GM10266 (cell line): ENCODE measurements at regions not wholly inside any gene's neighbourhood (a gene's known extent, or its start where the extent isn't known, plus 50 kb on each side); places are given as distances from the start of the nearest gene placed in this dataset.

Experiments
- DNase-seq: peaks from one replicate; pipeline ENCODE4 v3.0.0; 2012; ENCODE audit errors: extremely low spot score
- CTCF ChIP-seq: IDR thresholded peaks from 2 replicates; pipeline ENCODE4 v1.5.1; 2012; ENCODE audit warnings: mild to moderate bottlenecking, low read depth; ENCODE audit not compliant: control insufficient read depth, insufficient read depth; ENCODE audit errors: missing control alignments

GRCh38 chr2:736939-737338 lies 59.7 kb upstream of the TMEM18 start:
- no peak for TF ChIP-seq CTCF
- DNase-seq = no peak

GRCh38 chr2:735670-736218 lies 58.5 kb upstream of the TMEM18 start:
- peak; percentile 46 for DNase-seq
- no peak for TF ChIP-seq CTCF

GRCh38 chr2:734496-734895 lies 57.3 kb upstream of the TMEM18 start:
- TF ChIP-seq CTCF = no peak
- no peak for DNase-seq

- no peak for TF ChIP-seq CTCF
- DNase-seq = no peak
Measured at GRCh38 chr2:733495-733894, 56.3 kb upstream of the TMEM18 start.

GRCh38 chr2:733001-733400 lies 55.8 kb upstream of the TMEM18 start:
- TF ChIP-seq CTCF = no peak
- DNase-seq = no peak

- peak; percentile 45 for DNase-seq
- TF ChIP-seq CTCF = no peak
Measured at GRCh38 chr2:731711-732110, 54.5 kb upstream of the TMEM18 start.

- no peak for DNase-seq
- TF ChIP-seq CTCF = no peak
Measured at GRCh38 chr2:729376-729861, 52.2 kb upstream of the TMEM18 start.
